ENCODE measurements at regions not wholly inside any gene's neighbourhood (a gene's known extent, or its start where the extent isn't known, plus 50 kb on each side); places are given as distances from the start of the nearest gene placed in this dataset.

DNA sequence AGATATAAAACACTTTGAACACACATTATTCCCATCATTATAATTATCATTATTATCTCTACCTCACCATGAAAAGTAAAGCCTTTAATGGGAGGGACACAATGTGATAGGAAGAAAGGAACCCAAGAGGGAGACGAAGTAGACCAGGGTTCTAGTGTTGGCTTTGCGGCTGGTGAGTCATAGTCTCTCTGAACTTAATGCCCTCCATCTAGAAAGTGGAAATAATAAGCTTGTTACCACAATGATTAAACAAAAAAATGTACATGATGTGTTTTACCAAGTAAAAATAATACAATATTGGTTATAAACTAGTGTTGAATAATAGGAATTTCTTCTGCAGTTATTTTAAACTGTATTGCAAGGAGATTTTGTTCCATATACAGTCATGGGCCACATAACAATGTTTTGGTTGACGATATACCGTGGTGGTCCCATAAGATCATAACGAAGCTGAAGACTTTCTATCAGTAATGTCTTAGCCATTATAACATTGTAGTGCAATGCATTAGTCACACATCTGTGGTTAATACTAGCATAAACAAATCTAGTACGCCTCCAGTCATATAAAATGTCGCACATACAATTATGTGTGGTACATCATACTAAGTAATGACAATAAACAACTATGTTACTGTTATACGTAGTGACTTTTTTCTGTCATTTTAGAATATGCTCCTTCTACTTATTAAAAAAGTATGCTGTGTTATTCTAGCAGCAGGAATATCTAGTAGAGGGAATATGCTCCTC is 450.6 kb upstream of the SORCS1 start:
- H4K20me1 ChIP-seq (ENCODE audit: insufficient read depth, low read length, poor library complexity, severe bottlenecking) = no peaks in the 10 kb centered on the region
- H3K4me2 ChIP-seq (ENCODE audit: low read depth, low read length, poor library complexity, severe bottlenecking) = no peak overlapping the region
- no peak overlapping the region for H3K4me3 ChIP-seq (ENCODE audit: low read length, poor library complexity, severe bottlenecking)
- no peaks in the 10 kb centered on the region for H3K27me3 ChIP-seq (ENCODE audit: insufficient read depth, low read length, poor library complexity, severe bottlenecking)
- no peaks in the 10 kb centered on the region for H3K36me3 ChIP-seq (ENCODE audit: insufficient read depth, low read length)
- H3K9me2 ChIP-seq (replicated peaks; ENCODE audit: low read depth, low read length) = no peaks in the 10 kb centered on the region
- no peaks in the 10 kb centered on the region for H3K4me1 ChIP-seq (ENCODE audit: insufficient read depth, low read length, poor library complexity, severe bottlenecking)
- TF ChIP-seq, protein P1, sequence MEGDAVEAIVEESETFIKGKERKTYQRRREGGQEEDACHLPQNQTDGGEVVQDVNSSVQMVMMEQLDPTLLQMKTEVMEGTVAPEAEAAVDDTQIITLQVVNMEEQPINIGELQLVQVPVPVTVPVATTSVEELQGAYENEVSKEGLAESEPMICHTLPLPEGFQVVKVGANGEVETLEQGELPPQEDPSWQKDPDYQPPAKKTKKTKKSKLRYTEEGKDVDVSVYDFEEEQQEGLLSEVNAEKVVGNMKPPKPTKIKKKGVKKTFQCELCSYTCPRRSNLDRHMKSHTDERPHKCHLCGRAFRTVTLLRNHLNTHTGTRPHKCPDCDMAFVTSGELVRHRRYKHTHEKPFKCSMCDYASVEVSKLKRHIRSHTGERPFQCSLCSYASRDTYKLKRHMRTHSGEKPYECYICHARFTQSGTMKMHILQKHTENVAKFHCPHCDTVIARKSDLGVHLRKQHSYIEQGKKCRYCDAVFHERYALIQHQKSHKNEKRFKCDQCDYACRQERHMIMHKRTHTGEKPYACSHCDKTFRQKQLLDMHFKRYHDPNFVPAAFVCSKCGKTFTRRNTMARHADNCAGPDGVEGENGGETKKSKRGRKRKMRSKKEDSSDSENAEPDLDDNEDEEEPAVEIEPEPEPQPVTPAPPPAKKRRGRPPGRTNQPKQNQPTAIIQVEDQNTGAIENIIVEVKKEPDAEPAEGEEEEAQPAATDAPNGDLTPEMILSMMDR (conservative IDR thresholded peaks at IDR 0.05; ENCODE audit: low read length) = no peak
- TF ChIP-seq EZH2phosphoT487 (IDR thresholded peaks at IDR 0.05; ENCODE audit: borderline replicate concordance) = no peak
- H3K79me2 ChIP-seq (ENCODE audit: insufficient read depth, low read length) = no peaks in the 10 kb centered on the region
- no peak overlapping the region for H2AFZ ChIP-seq (ENCODE audit: low read length)
- H3K9ac ChIP-seq (ENCODE audit: low read depth, low read length, poor library complexity, severe bottlenecking) = no peak overlapping the region
- no peaks in the 10 kb centered on the region for H3K9me3 ChIP-seq (ENCODE audit: insufficient read depth, low read depth, low read length)
- no peaks in the 10 kb centered on the region for H3F3A ChIP-seq (ENCODE audit: low read depth)

DNA sequence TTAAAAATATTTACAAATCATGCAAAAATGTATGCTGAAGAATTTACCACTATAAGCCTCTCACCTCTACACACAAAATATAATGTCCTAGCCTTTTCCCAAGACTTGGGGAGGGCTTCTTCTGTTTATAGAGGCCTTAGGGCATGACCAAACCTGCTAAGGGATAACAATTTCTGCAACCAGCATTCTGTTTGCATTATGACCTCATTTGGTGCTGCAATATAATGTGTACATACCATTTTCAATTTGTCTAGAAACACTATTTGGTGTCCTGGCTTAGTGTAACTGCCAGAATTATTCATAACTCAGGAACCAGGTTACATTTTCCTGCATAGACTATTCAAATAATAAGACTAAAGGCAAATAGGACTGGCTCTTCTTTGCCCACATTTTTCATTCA is 446.6 kb upstream of the SORCS1 start:
- Histone ChIP-seq H4K20me1 (ENCODE audit: insufficient read depth, low read length, poor library complexity, severe bottlenecking) (no peaks in the 10 kb centered on the region), H3K9me3 (ENCODE audit: insufficient read depth, low read depth, low read length) (no peaks in the 10 kb centered on the region), H2AFZ (ENCODE audit: low read length) (no peak overlapping the region), H3K4me1 (ENCODE audit: insufficient read depth, low read length, poor library complexity, severe bottlenecking) (no peaks in the 10 kb centered on the region), H3K9me2 (replicated peaks; ENCODE audit: low read depth, low read length) (no peaks in the 10 kb centered on the region), H3K27me3 (ENCODE audit: insufficient read depth, low read length, poor library complexity, severe bottlenecking) (no peaks in the 10 kb centered on the region), H3K4me3 (ENCODE audit: low read length, poor library complexity, severe bottlenecking) (no peak overlapping the region), H3K9ac (ENCODE audit: low read depth, low read length, poor library complexity, severe bottlenecking) (no peak overlapping the region), H3F3A (ENCODE audit: low read depth) (no peaks in the 10 kb centered on the region), H3K79me2 (ENCODE audit: insufficient read depth, low read length) (no peaks in the 10 kb centered on the region), H3K4me2 (ENCODE audit: low read depth, low read length, poor library complexity, severe bottlenecking) (no peak overlapping the region), H3K36me3 (ENCODE audit: insufficient read depth, low read length) (no peaks in the 10 kb centered on the region)
- no peak for TF ChIP-seq EZH2phosphoT487 (IDR thresholded peaks at IDR 0.05; ENCODE audit: borderline replicate concordance)
- TF ChIP-seq, protein P1 (conservative IDR thresholded peaks at IDR 0.05; ENCODE audit: low read length) = no peak

GRCh38 chr10:107589081-107589480 is 424.6 kb upstream of the SORCS1 start:
- Histone ChIP-seq H3K36me3 (ENCODE audit: insufficient read depth, low read length) (no peaks in the 10 kb centered on the region), H3K79me2 (ENCODE audit: insufficient read depth, low read length) (no peaks in the 10 kb centered on the region), H3K4me3 (ENCODE audit: low read length, poor library complexity, severe bottlenecking) (no peak overlapping the region), H4K20me1 (ENCODE audit: insufficient read depth, low read length, poor library complexity, severe bottlenecking) (no peaks in the 10 kb centered on the region), H3K27me3 (ENCODE audit: insufficient read depth, low read length, poor library complexity, severe bottlenecking) (no peaks in the 10 kb centered on the region), H3K9me2 (replicated peaks; ENCODE audit: low read depth, low read length) (no peaks in the 10 kb centered on the region), H3K4me1 (ENCODE audit: insufficient read depth, low read length, poor library complexity, severe bottlenecking) (no peaks in the 10 kb centered on the region), H3K9me3 (ENCODE audit: insufficient read depth, low read depth, low read length) (no peaks in the 10 kb centered on the region), H3K9ac (ENCODE audit: low read depth, low read length, poor library complexity, severe bottlenecking) (no peak overlapping the region), H3K4me2 (ENCODE audit: low read depth, low read length, poor library complexity, severe bottlenecking) (no peak overlapping the region), H2AFZ (ENCODE audit: low read length) (no peak overlapping the region), H3F3A (ENCODE audit: low read depth) (no peaks in the 10 kb centered on the region)
- TF ChIP-seq, protein P1 (conservative IDR thresholded peaks at IDR 0.05; ENCODE audit: low read length) = no peak
- TF ChIP-seq EZH2phosphoT487 (IDR thresholded peaks at IDR 0.05; ENCODE audit: borderline replicate concordance) = no peak

Measured in Loucy (cell line).